ENCODE measurements at regions not wholly inside any gene's neighbourhood (a gene's known extent, or its start where the extent isn't known, plus 50 kb on each side); places are given as distances from the start of the nearest gene placed in this dataset.

DNA sequence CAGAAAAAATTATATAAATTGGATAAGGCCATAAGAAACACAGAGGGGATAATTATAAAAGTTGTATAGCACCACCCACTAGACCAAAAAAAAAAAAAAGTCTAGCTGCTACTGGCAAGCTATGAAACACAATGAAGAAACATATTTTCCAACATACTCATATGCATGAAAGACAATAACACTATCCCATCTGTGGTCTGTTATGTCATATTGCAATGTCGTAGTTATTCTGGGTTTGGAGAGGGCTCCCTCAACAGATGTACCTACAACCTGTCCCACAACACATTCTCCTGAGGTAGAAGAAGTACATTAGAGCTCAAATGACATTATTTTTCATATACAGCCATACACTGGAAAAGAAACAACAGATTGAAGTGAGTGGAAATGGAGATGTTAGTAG, 517.6 kb upstream of the ADGRL4 start:
- Mint-ChIP-seq H3K27me3 (ENCODE audit: low read depth) (no peaks in the 10 kb centered on the region), H3K4me3 (no peak overlapping the region), H3K9me3 (peaks cover 4% of the 10 kb centered on the region), H3K36me3 (ENCODE audit: low read depth) (peaks cover 10% of the 10 kb centered on the region), H3K27ac (ENCODE audit: unreplicated experiment) (no peak overlapping the region), H3K4me1 (no peaks in the 10 kb centered on the region)
- DNase-seq (ENCODE audit: low read depth, low spot score) = no peak
- TF ChIP-seq, protein P1, sequence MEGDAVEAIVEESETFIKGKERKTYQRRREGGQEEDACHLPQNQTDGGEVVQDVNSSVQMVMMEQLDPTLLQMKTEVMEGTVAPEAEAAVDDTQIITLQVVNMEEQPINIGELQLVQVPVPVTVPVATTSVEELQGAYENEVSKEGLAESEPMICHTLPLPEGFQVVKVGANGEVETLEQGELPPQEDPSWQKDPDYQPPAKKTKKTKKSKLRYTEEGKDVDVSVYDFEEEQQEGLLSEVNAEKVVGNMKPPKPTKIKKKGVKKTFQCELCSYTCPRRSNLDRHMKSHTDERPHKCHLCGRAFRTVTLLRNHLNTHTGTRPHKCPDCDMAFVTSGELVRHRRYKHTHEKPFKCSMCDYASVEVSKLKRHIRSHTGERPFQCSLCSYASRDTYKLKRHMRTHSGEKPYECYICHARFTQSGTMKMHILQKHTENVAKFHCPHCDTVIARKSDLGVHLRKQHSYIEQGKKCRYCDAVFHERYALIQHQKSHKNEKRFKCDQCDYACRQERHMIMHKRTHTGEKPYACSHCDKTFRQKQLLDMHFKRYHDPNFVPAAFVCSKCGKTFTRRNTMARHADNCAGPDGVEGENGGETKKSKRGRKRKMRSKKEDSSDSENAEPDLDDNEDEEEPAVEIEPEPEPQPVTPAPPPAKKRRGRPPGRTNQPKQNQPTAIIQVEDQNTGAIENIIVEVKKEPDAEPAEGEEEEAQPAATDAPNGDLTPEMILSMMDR (conservative IDR thresholded peaks at IDR 0.05) = no peak

DNA sequence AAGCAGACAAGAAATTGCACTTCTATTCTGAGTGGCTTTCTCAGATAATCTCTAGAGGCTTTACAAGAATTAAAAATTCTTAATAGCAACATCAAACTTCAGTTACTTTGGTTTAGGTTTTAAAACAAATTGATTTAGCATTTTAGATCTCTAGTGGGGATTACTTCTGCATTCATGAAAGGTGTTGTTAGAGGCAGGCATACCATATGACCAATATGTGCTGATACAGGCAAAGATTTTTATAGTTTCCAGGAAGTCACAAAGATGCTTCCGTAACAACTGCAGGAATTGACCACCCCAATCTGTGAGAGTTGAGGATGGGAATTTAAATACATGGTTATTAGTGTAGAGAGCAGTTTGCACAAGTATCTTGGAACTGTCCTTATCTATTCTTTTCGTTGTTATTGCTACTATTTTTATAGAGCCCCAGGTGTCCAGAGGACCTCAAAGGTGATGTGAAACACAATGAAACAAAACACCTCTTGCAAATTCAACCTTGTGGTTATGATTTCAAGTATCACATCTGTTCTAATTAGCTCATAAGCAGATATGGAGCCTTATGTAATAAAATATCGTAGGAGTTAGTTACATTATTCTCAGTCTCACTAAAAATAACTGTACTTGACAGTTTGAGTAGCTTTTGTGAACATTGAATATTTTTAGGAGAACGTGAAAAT, 512.7 kb upstream of the ADGRL4 start:
- TF ChIP-seq, protein P1 (conservative IDR thresholded peaks at IDR 0.05) = no peak
- Mint-ChIP-seq H3K9me3 (peaks cover 8% of the 10 kb centered on the region), H3K36me3 (ENCODE audit: low read depth) (peaks cover 16% of the 10 kb centered on the region), H3K4me1 (peaks cover 8% of the 10 kb centered on the region), H3K27ac (ENCODE audit: unreplicated experiment) (no peak overlapping the region), H3K4me3 (no peak overlapping the region), H3K27me3 (ENCODE audit: low read depth) (no peaks in the 10 kb centered on the region)
- no peak for DNase-seq (ENCODE audit: low read depth, low spot score)

DNA sequence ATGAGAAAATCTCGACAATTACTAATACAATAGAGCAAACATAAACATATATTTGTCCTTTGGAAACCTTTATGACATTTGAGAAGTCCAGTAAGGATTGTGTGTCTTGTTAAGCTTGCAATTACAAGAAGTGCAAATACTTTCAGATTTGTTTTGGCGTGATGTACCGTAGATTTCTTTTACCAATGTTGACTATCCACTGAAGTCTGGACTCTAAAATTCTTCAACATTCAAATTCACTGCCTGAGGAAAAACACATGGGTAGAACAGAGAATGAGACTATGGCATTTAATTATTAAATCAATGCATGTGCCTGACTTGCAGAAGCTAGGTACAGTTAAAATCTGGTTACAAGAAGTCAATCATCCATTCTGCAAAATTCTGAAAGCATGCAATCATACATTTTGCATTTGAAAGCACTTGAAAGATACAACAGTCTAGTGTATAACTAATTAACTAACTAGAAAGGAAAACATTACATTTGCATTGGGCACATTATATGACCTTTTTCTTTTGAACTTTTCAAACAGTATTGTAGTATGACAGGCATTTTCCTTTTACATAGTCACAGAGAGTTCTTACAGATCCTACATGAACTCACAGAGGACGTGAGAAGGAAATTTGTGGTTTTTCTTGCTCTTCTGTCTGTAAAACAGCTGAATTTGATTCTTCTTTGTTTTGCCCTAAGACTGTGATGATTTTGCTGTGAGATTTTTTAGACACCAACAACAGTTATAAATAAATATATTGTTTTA, 511.1 kb upstream of the ADGRL4 start:
- Mint-ChIP-seq H3K27me3 (ENCODE audit: low read depth) (no peaks in the 10 kb centered on the region), H3K9me3 (peaks cover 8% of the 10 kb centered on the region), H3K27ac (ENCODE audit: unreplicated experiment) (peak overlapping the region; percentile 54), H3K36me3 (ENCODE audit: low read depth) (peaks cover 16% of the 10 kb centered on the region), H3K4me3 (no peak overlapping the region), H3K4me1 (peaks cover 8% of the 10 kb centered on the region)
- TF ChIP-seq, protein P1 (conservative IDR thresholded peaks at IDR 0.05) = no peak
- no peak for DNase-seq (ENCODE audit: low read depth, low spot score)

DNA sequence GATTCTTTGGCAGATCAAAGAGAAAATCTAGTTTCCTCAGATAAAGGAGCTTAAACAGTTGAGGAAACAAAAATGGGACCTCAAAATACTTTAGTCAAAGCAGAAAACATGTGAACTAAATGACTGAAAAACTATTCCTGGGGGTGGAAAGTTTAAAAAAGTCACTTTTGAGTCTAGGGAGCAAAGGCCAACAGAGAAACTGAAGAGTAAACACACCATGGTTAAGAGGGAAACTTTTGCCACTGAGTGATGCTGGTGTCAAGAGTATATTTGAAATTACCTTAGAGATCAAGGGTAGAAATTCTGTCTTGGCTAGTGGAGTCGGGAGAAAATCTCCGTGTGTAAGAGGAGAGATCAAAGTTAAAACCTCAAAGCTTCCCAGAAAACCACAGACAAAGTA, 501.2 kb upstream of the ADGRL4 start:
- DNase-seq (ENCODE audit: low read depth, low spot score) = no peak
- Mint-ChIP-seq H3K4me1 (peaks cover 39% of the 10 kb centered on the region), H3K9me3 (no peaks in the 10 kb centered on the region), H3K27ac (ENCODE audit: unreplicated experiment) (no peak overlapping the region), H3K36me3 (ENCODE audit: low read depth) (no peaks in the 10 kb centered on the region), H3K27me3 (ENCODE audit: low read depth) (no peaks in the 10 kb centered on the region), H3K4me3 (no peak overlapping the region)
- TF ChIP-seq, protein P1 (conservative IDR thresholded peaks at IDR 0.05) = no peak

DNA sequence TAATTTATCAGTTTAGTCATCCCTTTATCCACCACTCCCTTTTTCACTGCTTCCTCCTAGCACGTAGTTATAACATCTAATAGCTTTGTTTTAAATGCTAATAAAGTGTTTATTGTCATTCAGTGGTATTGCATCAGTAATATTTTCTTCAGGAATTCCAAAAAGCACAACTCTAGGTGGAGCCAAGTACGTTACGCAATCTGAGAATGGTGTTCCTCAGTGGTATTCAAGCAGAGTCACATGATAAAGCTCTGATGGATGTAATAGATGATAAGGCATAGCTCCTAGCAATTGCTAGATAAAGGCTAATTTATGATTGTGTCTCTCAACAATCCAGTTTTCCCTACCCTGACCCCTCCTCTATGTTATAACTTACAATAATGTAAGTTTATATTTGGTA, 494.6 kb upstream of the ADGRL4 start:
- Mint-ChIP-seq H3K9me3 (peaks cover 3% of the 10 kb centered on the region), H3K27me3 (ENCODE audit: low read depth) (no peaks in the 10 kb centered on the region), H3K36me3 (ENCODE audit: low read depth) (peaks cover 4% of the 10 kb centered on the region), H3K4me1 (peaks cover 70% of the 10 kb centered on the region), H3K4me3 (no peak overlapping the region), H3K27ac (ENCODE audit: unreplicated experiment) (no peak overlapping the region)
- TF ChIP-seq, protein P1 (conservative IDR thresholded peaks at IDR 0.05) = no peak
- DNase-seq (ENCODE audit: low read depth, low spot score) = no peak
